Activated CD4-positive, alpha-beta memory T cell treated with anti-CD3 and anti-CD28 coated beads for 36 hours (primary cell): ENCODE measurements at regions not wholly inside any gene's neighbourhood (a gene's known extent, or its start where the extent isn't known, plus 50 kb on each side); places are given as distances from the start of the nearest gene placed in this dataset.
"Not testable (repeated sequence)": the region's sequence is repeated elsewhere in the genome, so short reads cannot be mapped to it uniquely, and the experiment has no call there.

ENCODE experiments used
- CTCF ChIA-PET: fragments of 350-600 bp; sonication (Branson Sonifier 250); formaldehyde crosslinking; loops from one replicate; lab custom pipeline; 2021; ENCODE audit warnings: antibody characterized with exemption, inconsistent platforms; lab: Charles Lee
- POLR2A ChIA-PET: fragments of 350-600 bp; sonication (Branson Sonifier 250); formaldehyde crosslinking; loops from one replicate; lab custom pipeline; 2021; ENCODE audit warnings: antibody characterized with exemption; lab: Charles Lee
- DNase-seq: peaks from one replicate; pipeline ENCODE4 v3.0.0-alpha.2; 2020
- H3K27ac Mint-ChIP-seq: one replicate; pipeline ENCODE4 v1.8.0; 2021; ENCODE audit warnings: mixed read lengths
- H3K27me3 Mint-ChIP-seq: one replicate; pipeline ENCODE4 v1.8.0; 2021; ENCODE audit warnings: mixed read lengths
- H3K36me3 Mint-ChIP-seq: one replicate; pipeline ENCODE4 v1.8.0; 2021; ENCODE audit warnings: mixed read lengths
- H3K4me1 Mint-ChIP-seq: one replicate; pipeline ENCODE4 v1.8.0; 2021; ENCODE audit warnings: low read depth, mixed read lengths
- H3K4me3 Mint-ChIP-seq: one replicate; pipeline ENCODE4 v1.8.0; 2021; ENCODE audit warnings: mild to moderate bottlenecking, mixed read lengths
- H3K9me3 Mint-ChIP-seq: one replicate; pipeline ENCODE4 v1.8.0; 2021; ENCODE audit warnings: mixed read lengths
- intact Hi-C: fragments of 100-400 bp; cut with micrococcal nuclease; formaldehyde crosslinking; loops from one replicate; pipeline ENCODE4 v1.15.1; 2023

DNA sequence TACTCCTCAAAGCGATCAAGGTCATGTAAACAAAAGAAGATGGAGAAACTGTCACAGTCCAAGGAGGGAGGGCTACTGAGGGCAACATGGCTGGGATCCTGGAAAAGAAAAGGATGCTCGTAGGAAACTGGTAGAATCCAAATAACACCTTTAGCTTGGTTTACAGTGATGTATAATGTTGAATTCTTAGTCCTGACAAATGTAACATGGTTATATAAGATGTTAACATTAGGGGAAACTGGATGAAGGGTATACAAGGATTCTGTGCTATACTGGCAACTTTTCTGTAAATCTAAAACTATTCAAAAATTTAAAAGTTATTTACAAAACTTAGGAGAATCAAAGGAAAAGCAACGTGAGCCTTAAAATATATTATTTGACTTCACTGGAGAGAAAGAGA, 257.0 kb downstream of the TTC32 start:
- Mint-ChIP-seq H3K4me1 (no peaks in the 10 kb centered on the region), H3K27ac (no peak overlapping the region), H3K4me3 (no peak overlapping the region), H3K27me3 (no peaks in the 10 kb centered on the region), H3K36me3 (no peaks in the 10 kb centered on the region), H3K9me3 (no peaks in the 10 kb centered on the region)
- POLR2A ChIA-PET = no interaction called here
- intact Hi-C loops = no loop called here
- CTCF ChIA-PET = no interaction called here
- no peak for DNase-seq

DNA sequence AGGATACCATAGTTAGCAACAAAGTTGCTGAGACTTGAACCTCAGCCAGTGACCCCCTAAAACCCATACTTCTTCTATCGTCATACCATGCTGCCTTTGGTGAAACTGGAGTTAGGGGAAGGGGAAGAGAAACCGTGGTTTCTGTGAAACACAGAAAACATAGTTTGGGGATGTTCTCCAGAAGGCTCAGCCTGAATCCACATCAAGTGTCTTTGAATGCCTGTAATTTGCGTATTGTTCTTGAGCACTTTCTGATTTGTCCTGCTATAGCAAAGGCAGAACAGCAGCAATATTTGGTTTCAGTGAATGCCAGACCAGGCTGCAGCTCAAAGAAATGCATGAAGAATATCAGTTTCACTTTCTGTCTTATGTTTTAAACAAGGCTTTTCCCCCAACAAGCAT, 258.7 kb downstream of the TTC32 start:
- ChIA-PET CTCF (no interaction called here), POLR2A (no interaction called here)
- intact Hi-C loops = no loop called here
- peaks cover 1% of the 10 kb centered on the region for H3K27me3 Mint-ChIP-seq
- no peak overlapping the region for H3K4me3 Mint-ChIP-seq
- H3K36me3 Mint-ChIP-seq = no peaks in the 10 kb centered on the region
- no peak for DNase-seq
- no peak overlapping the region for H3K27ac Mint-ChIP-seq
- H3K9me3 Mint-ChIP-seq = no peaks in the 10 kb centered on the region
- H3K4me1 Mint-ChIP-seq = no peaks in the 10 kb centered on the region

- H3K4me3 Mint-ChIP-seq = no peak overlapping the region
- H3K4me1 Mint-ChIP-seq = no peaks in the 10 kb centered on the region
- H3K9me3 Mint-ChIP-seq = no peaks in the 10 kb centered on the region
- H3K27me3 Mint-ChIP-seq = peaks cover 1% of the 10 kb centered on the region
- H3K36me3 Mint-ChIP-seq = no peaks in the 10 kb centered on the region
- intact Hi-C loops = no loop called here
- ChIA-PET POLR2A (no interaction called here), CTCF (no interaction called here)
- no peak for DNase-seq
- H3K27ac Mint-ChIP-seq = no peak overlapping the region
Measured at GRCh38 chr2:19642501-19642900, 259.3 kb downstream of the TTC32 start.

DNA sequence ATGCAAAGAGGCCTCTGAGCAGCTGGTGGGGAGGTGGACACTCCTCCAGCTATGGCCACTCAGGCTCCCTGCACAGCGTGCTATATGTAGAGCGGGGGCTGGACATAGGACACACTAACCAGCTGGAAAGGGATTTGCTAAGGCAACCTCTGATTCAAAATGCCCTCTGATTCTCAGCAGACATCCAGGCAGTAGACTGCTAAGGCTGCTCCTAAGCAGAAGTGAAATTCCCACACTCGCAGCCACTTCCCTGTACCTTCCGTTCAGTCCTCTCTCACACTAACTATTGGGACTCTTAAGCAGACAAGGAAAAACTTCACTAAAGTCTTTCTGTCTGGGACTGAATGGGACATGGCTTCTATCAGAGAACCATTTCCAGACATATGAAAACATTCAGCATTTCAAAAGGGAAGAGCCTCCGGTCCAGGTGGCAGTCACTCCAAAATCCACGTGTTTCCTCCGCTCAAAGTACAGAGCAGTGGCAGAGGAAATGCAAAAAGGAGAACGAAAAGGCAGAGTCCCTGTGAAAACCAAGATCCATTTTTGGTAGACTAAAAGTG, 265.8 kb downstream of the TTC32 start:
- Mint-ChIP-seq H3K4me3 (no peak overlapping the region), H3K27me3 (peaks cover 6% of the 10 kb centered on the region), H3K36me3 (no peaks in the 10 kb centered on the region), H3K27ac (no peak overlapping the region), H3K4me1 (no peaks in the 10 kb centered on the region), H3K9me3 (no peaks in the 10 kb centered on the region)
- DNase-seq = no peak
- intact Hi-C loops = no loop called here
- ChIA-PET CTCF (no interaction called here), POLR2A (no interaction called here)

- CTCF ChIA-PET = no interaction called here
- intact Hi-C loops = no loop called here
Measured at GRCh38 chr2:19632403-19632991, 269.3 kb downstream of the TTC32 start.

DNA sequence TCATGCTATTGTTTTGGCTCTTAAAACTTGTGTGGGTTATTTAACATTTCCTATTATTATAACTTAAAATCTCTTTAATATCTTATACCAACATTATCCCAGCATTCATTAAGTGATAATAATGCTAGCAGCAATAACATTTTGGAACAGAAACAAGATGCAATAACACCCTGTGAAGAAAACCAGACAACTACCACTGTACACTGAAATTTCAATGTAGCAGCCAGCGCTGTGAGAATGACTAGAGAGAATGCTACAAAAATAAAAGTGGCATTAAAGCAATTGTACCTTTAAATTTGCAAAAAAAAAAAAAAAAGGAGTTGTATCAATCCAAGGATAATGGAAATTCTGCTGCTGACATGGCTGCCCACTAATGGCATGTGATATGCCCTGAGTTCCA, 269.9 kb downstream of the TTC32 start:
- POLR2A ChIA-PET = no interaction called here
- intact Hi-C loops = no loop called here
- CTCF ChIA-PET = interaction anchor here (0.6 kb wide), 2 partner anchors 12 to 1251 kb away, joined by 4 to 7 read pairs; no protein-coding TSS in a partner anchor
- Mint-ChIP-seq H3K36me3 (no peaks in the 10 kb centered on the region), H3K9me3 (peaks cover 11% of the 10 kb centered on the region), H3K27ac (no peak overlapping the region), H3K27me3 (peaks cover 4% of the 10 kb centered on the region), H3K4me3 (no peak overlapping the region), H3K4me1 (no peaks in the 10 kb centered on the region)
- DNase-seq = no peak

More at GRCh38 chr2:19632403-19632991, 269.3 kb downstream of the TTC32 start:
- Mint-ChIP-seq H3K27me3 (peaks cover 4% of the 10 kb centered on the region), H3K36me3 (no peaks in the 10 kb centered on the region), H3K27ac (no peak overlapping the region), H3K4me1 (no peaks in the 10 kb centered on the region), H3K4me3 (no peak overlapping the region), H3K9me3 (peaks cover 6% of the 10 kb centered on the region)
- POLR2A ChIA-PET = no interaction called here
- DNase-seq = no peak

GRCh38 chr2:19630921-19631320, 270.9 kb downstream of the TTC32 start:
- ChIA-PET POLR2A (no interaction called here), CTCF (no interaction called here)
- DNase-seq = no peak
- no peaks in the 10 kb centered on the region for H3K4me1 Mint-ChIP-seq
- H3K9me3 Mint-ChIP-seq = peaks cover 13% of the 10 kb centered on the region
- peaks cover 4% of the 10 kb centered on the region for H3K27me3 Mint-ChIP-seq
- H3K36me3 Mint-ChIP-seq = no peaks in the 10 kb centered on the region
- no peak overlapping the region for H3K27ac Mint-ChIP-seq
- intact Hi-C loops = no loop called here
- no peak overlapping the region for H3K4me3 Mint-ChIP-seq

- Mint-ChIP-seq H3K9me3 (peaks cover 13% of the 10 kb centered on the region), H3K27ac (no peak overlapping the region), H3K4me3 (no peak overlapping the region), H3K36me3 (no peaks in the 10 kb centered on the region), H3K4me1 (no peaks in the 10 kb centered on the region), H3K27me3 (no peaks in the 10 kb centered on the region)
- ChIA-PET POLR2A (no interaction called here), CTCF (no interaction called here)
- intact Hi-C loops = no loop called here
- DNase-seq = no peak
Measured at GRCh38 chr2:19627359-19627758, 268.9 kb upstream of the OSR1 start.

DNA sequence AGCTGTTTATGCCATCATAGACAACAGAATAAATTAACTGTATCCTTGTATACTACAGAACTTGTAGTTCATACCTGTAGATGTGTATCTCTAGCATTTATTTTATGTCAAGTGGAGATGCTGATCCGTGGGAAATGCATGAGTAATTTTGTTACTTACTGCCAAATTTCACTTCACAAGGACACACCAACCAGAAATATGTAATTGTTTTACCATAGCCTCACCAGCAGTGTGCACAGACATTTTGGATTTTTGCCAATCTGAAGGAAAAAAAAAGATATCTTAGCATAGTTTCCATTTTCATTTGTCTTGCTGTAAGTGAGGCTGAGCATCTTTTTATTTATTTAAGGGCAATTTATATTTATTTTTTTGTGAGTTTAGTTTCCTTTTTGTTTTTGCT, 265.1 kb upstream of the OSR1 start:
- no peaks in the 10 kb centered on the region for H3K36me3 Mint-ChIP-seq
- no peak for DNase-seq
- no peak overlapping the region for H3K4me3 Mint-ChIP-seq
- CTCF ChIA-PET = no interaction called here
- no peak overlapping the region for H3K27ac Mint-ChIP-seq
- POLR2A ChIA-PET = no interaction called here
- intact Hi-C loops = no loop called here
- H3K27me3 Mint-ChIP-seq = peaks cover 8% of the 10 kb centered on the region
- H3K9me3 Mint-ChIP-seq = peaks cover 14% of the 10 kb centered on the region
- H3K4me1 Mint-ChIP-seq = no peaks in the 10 kb centered on the region

DNA sequence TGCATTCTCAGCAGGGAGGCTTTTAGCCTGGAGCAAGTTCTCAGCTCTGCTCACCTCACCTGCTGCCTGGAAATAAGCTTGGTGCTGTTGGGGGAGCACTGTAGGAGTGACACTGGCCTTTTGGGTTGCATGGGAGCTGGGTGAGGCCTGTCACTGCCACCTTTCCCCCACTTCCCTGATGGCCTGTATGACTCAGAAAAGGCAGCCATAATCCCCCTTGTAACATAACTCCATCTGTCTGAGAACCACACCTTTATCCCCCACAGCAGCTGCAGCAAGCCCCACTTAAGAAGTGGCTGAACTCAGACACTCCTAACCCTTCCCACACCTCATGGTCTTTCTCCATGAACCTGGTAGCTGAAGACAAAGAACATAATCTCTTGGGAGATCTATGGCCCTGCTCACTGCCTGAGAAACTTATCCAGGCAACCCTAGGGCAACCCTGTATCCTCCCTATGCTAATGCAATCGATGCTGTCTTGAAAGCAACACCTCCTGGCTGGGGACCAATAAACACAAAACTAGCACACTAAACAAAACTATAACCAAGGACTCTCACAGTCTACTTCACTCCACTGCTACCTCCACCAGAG, 258.9 kb upstream of the OSR1 start:
- intact Hi-C loops = no loop called here
- H3K4me3 Mint-ChIP-seq = no peak overlapping the region
- H3K4me1 Mint-ChIP-seq = no peaks in the 10 kb centered on the region

DNA sequence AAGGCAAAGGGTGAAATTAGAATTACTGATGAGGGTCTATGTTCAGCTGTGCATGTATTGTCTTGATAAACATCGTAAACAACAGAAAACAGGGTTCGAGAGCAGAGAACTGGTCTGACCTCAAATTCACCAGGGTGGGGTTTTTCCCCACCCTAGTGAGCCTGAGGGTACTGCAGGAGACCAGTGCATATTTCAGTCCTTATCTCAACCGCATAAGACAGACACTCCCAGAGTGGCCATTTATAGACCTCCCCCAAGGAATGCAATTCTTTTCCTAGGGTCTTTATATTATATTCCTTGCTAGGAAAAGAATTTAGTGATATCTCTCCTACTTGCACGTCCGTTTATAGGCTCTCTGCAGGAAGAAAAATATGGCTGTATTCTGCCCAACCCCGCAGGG, 257.0 kb upstream of the OSR1 start:
- peaks cover 43% of the 10 kb centered on the region for H3K9me3 Mint-ChIP-seq

More for the DNA sequence above, 258.9 kb upstream of the OSR1 start:
- H3K36me3 Mint-ChIP-seq = peaks cover 1% of the 10 kb centered on the region
- no peak overlapping the region for H3K27ac Mint-ChIP-seq
- ChIA-PET CTCF (no interaction called here), POLR2A (no interaction called here)
- H3K27me3 Mint-ChIP-seq = peaks cover 11% of the 10 kb centered on the region
- DNase-seq = no peak
- peaks cover 43% of the 10 kb centered on the region for H3K9me3 Mint-ChIP-seq

DNA sequence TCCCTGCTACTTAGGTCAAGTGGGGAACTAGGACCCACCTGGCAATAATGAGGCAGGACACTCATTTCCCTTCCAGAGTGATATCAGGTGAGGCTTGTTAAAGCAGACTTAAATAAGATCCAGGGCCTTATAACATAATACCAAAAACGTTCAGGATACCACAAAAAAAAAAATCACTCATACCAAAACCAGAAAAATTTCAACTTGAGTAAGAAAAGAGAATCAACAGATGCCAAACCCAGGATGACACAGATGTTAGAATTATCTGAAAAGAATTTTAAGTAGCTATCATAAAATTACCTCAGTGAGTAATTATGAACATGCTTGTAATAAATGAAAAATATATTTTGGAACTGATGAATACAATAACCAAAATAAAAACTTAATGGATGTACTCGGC, 255.6 kb upstream of the OSR1 start:
- Mint-ChIP-seq H3K4me1 (no peaks in the 10 kb centered on the region), H3K27ac (no peak overlapping the region)
- POLR2A ChIA-PET = no interaction called here

More for the DNA sequence above, 257.0 kb upstream of the OSR1 start:
- H3K36me3 Mint-ChIP-seq, intact Hi-C loops, CTCF ChIA-PET, H3K27ac Mint-ChIP-seq, POLR2A ChIA-PET, H3K4me1 Mint-ChIP-seq, DNase-seq, H3K4me3 Mint-ChIP-seq: not testable (repeated sequence)
- H3K27me3 Mint-ChIP-seq = peaks cover 13% of the 10 kb centered on the region

More for the DNA sequence above, 255.6 kb upstream of the OSR1 start:
- intact Hi-C loops = no loop called here
- Mint-ChIP-seq H3K9me3 (peaks cover 43% of the 10 kb centered on the region), H3K36me3 (peaks cover 1% of the 10 kb centered on the region), H3K4me3 (no peak overlapping the region), H3K27me3 (peaks cover 15% of the 10 kb centered on the region)
- DNase-seq = no peak
- CTCF ChIA-PET = no interaction called here
